WERI-Rb-1 (cell line): ENCODE measurements at regions not wholly inside any gene's neighbourhood (a gene's known extent, or its start where the extent isn't known, plus 50 kb on each side); places are given as distances from the start of the nearest gene placed in this dataset.

Experiments used
- DNase-seq: peaks from one replicate; pipeline ENCODE4 v3.0.0-alpha.2; 2020
- H3K27ac ChIP-seq: fragments of 250-450 bp; sonication (Bioruptor Pico); 2 replicates; pipeline ENCODE4 v1.5.1; 2020; ENCODE audit warnings: mild to moderate bottlenecking, moderate library complexity
- H3K27me3 ChIP-seq: fragments of 250-450 bp; sonication (Bioruptor Pico); 2 replicates; pipeline ENCODE4 v1.5.1; 2021; ENCODE audit warnings: mild to moderate bottlenecking, low read depth, moderate library complexity; ENCODE audit not compliant: insufficient read depth, severe bottlenecking
- H3K36me3 ChIP-seq: fragments of 250-450 bp; sonication (Bioruptor Pico); 2 replicates; pipeline ENCODE4 v1.5.1; 2020; ENCODE audit warnings: mild to moderate bottlenecking, moderate library complexity
- H3K4me3 ChIP-seq: 2 replicates; pipeline ENCODE4 v1.5.1; 2011; ENCODE audit warnings: low read depth, mild to moderate bottlenecking, control low read depth, low read length
- H3K9me3 ChIP-seq: fragments of 250-450 bp; sonication (Bioruptor Pico); 2 replicates; pipeline ENCODE4 v1.5.1; 2021; ENCODE audit warnings: mild to moderate bottlenecking, moderate library complexity; ENCODE audit not compliant: severe bottlenecking
- CTCF ChIP-seq: IDR thresholded peaks from 2 replicates; pipeline ENCODE4 v1.5.1; 2011; ENCODE audit warnings: low read depth, mild to moderate bottlenecking, control low read depth, inconsistent platforms, low read length

- no peak overlapping the region for H3K27ac ChIP-seq
- TF ChIP-seq CTCF = no peak
- DNase-seq = no peak
- H3K4me3 ChIP-seq = no peak overlapping the region
- H3K27me3 ChIP-seq = peaks cover 3% of the 10 kb centered on the region
- H3K36me3 ChIP-seq = no peaks in the 10 kb centered on the region
- no peaks in the 10 kb centered on the region for H3K9me3 ChIP-seq
Observed at GRCh38 chr12:43126652-43127375, 425.2 kb downstream of the ADAMTS20 start.

GRCh38 chr12:43123461-43123860 lies 428.5 kb downstream of the ADAMTS20 start:
- Histone ChIP-seq H3K9me3 (no peaks in the 10 kb centered on the region), H3K27ac (no peak overlapping the region), H3K4me3 (no peak overlapping the region), H3K36me3 (no peaks in the 10 kb centered on the region), H3K27me3 (peaks cover 3% of the 10 kb centered on the region)
- TF ChIP-seq CTCF = no peak
- no peak for DNase-seq

- H3K36me3 ChIP-seq = no peaks in the 10 kb centered on the region
- no peak overlapping the region for H3K4me3 ChIP-seq
- H3K9me3 ChIP-seq = no peaks in the 10 kb centered on the region
- H3K27ac ChIP-seq = no peak overlapping the region
- TF ChIP-seq CTCF = no peak
- no peak for DNase-seq
- no peaks in the 10 kb centered on the region for H3K27me3 ChIP-seq
Observed at GRCh38 chr12:43120150-43120549, 431.9 kb downstream of the ADAMTS20 start.

- no peak overlapping the region for H3K4me3 ChIP-seq
- H3K27me3 ChIP-seq = no peaks in the 10 kb centered on the region
- no peaks in the 10 kb centered on the region for H3K9me3 ChIP-seq
- no peak for DNase-seq
- no peak for TF ChIP-seq CTCF
- H3K27ac ChIP-seq = no peak overlapping the region
- H3K36me3 ChIP-seq = no peaks in the 10 kb centered on the region
Observed at GRCh38 chr12:43118881-43119280, 433.1 kb downstream of the ADAMTS20 start.

GRCh38 chr12:43118234-43118633 lies 433.8 kb downstream of the ADAMTS20 start:
- DNase-seq = no peak
- Histone ChIP-seq H3K36me3 (no peaks in the 10 kb centered on the region), H3K27ac (no peak overlapping the region), H3K27me3 (no peaks in the 10 kb centered on the region), H3K9me3 (no peaks in the 10 kb centered on the region), H3K4me3 (no peak overlapping the region)
- no peak for TF ChIP-seq CTCF
